GM19324 (cell line): ENCODE measurements at regions not wholly inside any gene's neighbourhood (a gene's known extent, or its start where the extent isn't known, plus 50 kb on each side); places are given as distances from the start of the nearest gene placed in this dataset.

ENCODE experiments used
- ATAC-seq: cut with Tn5 transposase; IDR thresholded peaks from one replicate; pipeline ENCODE4 v1.9.1; 2021; ENCODE audit warnings: mild to moderate bottlenecking, moderate library complexity; ENCODE audit not compliant: unreplicated experiment, low FRiP score

GRCh38 chr10:78894089-78894840, 174.5 kb upstream of the ZMIZ1 start:
- no peak for ATAC-seq

DNA sequence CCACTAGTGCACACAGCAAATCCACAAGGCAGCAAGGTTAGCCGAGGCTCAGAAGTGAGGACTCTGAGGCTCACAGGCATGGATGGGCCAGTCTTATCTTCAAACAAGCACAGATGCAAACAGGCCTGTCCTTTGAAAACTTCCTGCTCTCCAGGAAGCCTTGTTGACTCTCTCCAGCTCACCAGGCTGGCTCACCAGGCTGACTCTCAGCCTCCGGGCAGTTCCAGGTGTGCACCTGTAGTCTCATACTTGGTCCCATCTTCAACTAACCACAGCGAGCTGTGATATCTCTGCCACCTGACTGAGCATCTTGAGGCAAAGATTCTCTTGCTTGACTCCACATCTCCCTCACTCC, 173.9 kb upstream of the ZMIZ1 start:
- ATAC-seq, result no peak

DNA sequence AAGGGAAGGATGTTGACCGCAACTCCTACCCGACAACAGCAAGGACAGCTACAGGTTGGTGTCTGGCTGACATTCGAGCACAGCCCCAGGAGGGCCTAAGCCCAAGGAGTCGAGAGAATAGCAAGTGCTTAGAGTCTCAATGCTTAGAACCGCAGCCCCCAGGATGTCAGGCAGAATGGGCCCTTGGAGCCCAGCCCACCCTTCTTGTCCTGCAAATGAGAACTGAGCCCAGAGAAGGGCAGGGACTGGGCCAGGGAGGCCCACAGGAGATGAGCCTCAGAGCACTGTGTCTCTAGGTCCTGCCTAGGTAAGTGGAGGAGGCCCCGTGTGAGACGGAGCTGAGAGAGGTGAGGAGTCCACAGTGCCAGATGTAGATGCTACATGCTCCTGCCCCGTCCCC, 173.3 kb upstream of the ZMIZ1 start:
- no peak for ATAC-seq

GRCh38 chr10:78896159-78896928, 172.4 kb upstream of the ZMIZ1 start:
- no peak for ATAC-seq

DNA sequence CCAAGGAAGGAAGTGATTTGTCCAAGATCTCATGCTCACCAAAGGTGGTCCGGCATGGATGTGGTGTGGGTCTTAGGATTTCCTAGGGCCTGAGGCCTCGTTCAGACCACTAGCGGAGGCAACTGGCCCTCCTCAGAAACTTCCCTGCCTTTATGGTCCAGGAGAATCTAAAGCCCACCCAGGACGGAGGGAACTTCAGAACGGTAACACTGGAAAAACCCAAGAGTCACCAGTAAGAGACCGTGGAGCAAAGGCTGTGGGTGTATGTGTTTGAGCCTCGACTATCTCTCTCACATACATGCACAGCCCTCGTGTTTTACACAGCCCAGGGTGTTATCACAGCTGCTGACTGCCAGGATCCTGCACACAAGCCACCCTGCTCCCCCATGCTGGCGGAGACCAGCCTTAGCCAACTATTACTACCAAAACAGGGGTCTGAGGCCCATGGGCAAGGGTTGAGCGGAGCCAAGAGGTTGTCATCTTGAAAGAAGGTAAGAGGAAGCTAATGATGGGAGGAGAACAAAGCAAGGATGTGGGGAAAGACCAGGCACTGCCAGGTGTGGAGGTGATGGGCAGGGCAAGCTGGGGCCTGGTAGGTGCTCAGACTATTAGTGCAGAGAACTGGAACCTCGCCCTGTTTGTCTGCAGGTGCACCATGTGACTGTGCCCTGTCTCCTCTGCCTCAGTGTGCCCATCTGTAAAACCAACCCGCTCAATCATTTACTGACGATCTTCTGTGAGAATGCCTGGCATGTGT, 170.2 kb upstream of the ZMIZ1 start:
- ATAC-seq, result no peak

DNA sequence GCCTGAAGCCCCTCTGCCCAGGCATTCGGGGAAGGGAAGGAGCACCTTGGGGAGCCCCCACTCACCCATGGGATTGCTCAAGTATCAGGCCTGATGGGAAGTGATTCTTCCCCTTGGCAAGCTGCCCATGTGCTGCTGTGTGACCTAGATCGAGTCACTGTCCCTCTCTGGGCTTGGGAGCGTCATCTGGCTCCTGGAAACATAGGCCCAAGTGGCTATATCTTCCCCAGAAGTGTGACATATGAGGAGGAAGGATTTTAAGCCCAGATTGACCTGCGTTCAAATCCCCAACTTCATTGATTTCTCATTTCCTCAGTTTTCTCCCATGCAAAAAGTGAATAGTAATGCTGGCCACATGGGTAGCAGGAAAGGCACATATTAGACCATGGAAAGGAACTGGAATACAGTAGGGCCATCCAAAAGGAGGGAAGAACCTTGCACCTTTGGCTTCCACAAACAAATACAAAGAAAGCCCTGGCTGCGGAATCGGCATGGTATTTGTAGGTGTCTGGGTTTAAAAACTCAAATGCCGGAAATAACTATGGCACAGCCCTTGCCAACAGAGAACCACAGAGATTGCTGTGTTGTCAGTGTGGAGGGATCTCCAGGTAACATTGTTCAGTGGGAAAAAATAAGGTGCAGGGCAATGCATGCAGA, 169.5 kb upstream of the ZMIZ1 start:
- no peak for ATAC-seq

- no peak for ATAC-seq
These were observed 168.6 kb upstream of the ZMIZ1 start for GRCh38 chr10:78899996-78900714.

DNA sequence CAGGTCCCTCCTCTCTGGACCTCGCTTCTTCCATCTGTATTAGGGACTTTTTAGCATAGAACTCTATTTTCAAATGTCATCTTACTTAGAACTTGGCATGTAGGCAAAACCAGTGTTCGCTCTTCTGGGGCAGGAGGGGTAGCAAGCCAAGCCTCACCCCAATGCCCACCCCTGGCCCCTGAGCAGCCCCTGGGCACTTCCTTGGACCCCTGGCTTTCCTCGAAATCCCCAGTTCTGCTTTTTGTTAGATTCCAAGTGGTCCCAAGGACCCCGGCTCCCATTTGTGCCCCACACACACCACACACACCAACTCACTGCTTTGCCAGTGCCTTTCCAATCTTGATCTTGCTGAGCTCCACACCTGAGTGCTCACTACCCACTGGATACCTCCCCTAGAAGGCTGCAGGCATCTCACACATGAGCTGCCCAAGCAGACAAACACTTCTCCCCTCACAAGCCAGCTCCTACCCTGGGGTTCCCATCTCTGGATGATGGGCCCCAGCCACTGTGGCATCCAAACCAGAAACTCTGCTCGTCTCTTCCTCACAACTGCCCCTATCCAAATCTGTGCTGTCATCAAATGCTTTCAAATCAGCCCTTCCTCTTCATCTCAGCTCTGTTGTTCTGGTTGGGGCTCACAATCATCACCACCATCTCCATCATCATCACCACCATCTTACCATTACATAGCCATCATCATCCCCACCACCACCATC, 167.9 kb upstream of the ZMIZ1 start:
- ATAC-seq, result no peak

DNA sequence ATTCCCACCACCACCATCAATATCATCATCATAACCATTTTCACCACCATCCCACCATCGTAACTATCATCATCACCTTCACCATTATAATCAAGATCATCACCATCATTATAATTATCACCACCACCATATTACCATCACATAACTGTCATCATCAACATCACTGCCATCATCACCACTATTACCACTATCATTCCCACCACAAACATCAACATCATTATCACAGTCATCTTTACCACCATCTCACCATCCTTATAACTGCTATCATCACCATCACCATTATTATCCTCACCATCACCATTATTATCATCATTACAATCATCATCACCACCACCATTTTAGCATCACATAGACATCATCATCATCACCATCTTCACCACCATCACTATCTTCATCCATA, 167.1 kb upstream of the ZMIZ1 start:
- no peak for ATAC-seq

- no peak for ATAC-seq
These were observed 166.0 kb upstream of the ZMIZ1 start for GRCh38 chr10:78902815-78903214.

GRCh38 chr10:78903341-78903940, 165.3 kb upstream of the ZMIZ1 start:
- ATAC-seq, result no peak

DNA sequence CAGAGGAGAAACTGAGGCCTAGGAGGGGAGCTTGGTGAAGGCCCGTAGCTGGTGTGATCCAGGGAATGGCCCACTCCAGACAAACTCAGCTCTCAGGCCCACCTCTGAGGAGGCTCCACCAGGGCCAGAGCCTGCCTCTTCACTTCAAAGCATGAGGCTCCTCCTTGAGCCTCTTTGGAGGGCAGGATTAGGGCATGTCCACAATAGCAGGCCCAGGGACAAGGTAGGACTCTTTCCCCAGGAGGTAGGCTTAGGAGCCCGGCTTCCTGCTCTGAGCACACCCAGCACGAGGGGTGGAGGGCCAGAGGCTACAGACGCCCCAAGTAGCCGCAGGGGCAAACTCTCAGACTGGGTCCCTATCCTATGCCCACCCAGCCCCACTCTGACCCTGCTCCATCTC, 164.6 kb upstream of the ZMIZ1 start:
- no peak for ATAC-seq

DNA sequence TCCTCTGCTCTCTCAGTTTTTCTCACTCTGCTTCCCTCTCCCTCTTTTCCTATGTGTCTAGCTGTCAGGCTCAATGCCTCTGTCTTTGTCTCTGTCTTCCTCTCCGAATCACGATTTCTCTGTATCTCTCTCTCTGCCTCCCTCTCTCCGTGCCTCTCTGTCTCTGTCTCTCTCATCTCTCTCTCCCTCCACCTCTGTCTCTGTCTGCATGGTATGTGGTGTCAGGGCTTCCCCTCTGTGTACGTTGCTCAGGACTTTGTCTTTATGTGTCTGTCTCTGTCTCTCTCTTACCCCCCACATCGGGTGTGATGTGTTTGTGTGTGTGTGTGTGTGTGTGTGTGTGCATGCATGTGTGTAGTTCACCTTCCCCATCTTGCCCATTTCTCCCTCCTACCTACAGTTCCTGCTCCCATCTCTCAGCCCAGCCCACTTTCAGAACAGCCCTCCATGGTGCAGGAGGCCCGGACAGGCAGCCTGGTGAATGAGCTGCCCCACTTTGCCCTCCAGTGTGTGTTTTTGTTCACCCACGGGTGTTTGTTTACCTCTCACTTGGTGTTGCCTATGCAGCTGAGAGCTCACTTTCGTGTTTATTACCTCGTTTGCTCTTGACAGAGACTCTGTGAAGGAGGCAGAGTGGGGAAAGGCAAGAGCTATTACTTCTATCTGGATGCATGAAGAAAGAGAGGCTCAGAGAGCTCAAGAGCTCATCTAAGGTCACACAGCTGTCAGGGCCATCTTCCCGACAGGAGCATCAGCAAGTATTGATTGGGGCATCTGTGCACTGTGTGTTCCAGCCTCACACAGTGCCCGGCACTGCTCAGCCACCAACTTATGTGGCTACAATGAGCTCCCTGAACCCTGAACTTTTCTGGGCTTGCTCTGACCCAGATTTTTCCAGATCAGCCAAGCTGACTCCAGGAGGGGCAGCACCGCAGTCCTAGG, 163.5 kb upstream of the ZMIZ1 start:
- no peak for ATAC-seq

GRCh38 chr10:78905957-78906308, 162.8 kb upstream of the ZMIZ1 start:
- ATAC-seq, result no peak

GRCh38 chr10:78906734-78907390, 161.9 kb upstream of the ZMIZ1 start:
- no peak for ATAC-seq

- no peak for ATAC-seq
These were observed 161.1 kb upstream of the ZMIZ1 start for GRCh38 chr10:78907551-78908211.

GRCh38 chr10:78909221-78909620, 159.5 kb upstream of the ZMIZ1 start:
- ATAC-seq, result no peak
